ENCODE measurements at regions not wholly inside any gene's neighbourhood (a gene's known extent, or its start where the extent isn't known, plus 50 kb on each side); places are given as distances from the start of the nearest gene placed in this dataset.
A peak's percentile ranks its signal among the peaks of the same experiment; 100 is the strongest.
"Not testable (repeated sequence)": the region's sequence is repeated elsewhere in the genome, so short reads cannot be mapped to it uniquely, and the experiment has no call there.

- H3K27me3 ChIP-seq (ENCODE audit: insufficient read depth, low read length, poor library complexity); H3K79me1 ChIP-seq (ENCODE audit: low read length); H3K4me1 ChIP-seq (ENCODE audit: control insufficient read depth, low read depth, low read length); H3K27ac ChIP-seq (ENCODE audit: low read depth, low read length); H2BK120ac ChIP-seq (ENCODE audit: low read depth, low read length); H3K4me3 ChIP-seq (ENCODE audit: low read length); H3K79me2 ChIP-seq (ENCODE audit: control insufficient read depth, insufficient read depth, low read length); H3K56ac ChIP-seq (ENCODE audit: low read length); H3K4ac ChIP-seq (ENCODE audit: low read depth, low read length); H2AK5ac ChIP-seq (ENCODE audit: low read length); H3K4me2 ChIP-seq (ENCODE audit: low read length); H2BK5ac ChIP-seq (ENCODE audit: low read length); H2BK15ac ChIP-seq (replicated peaks; ENCODE audit: low read depth); H4K8ac ChIP-seq (ENCODE audit: low read depth, low read length); H3K9ac ChIP-seq (ENCODE audit: low read length); DNase-seq; H3K18ac ChIP-seq (ENCODE audit: low read length); H3K36me3 ChIP-seq (ENCODE audit: control insufficient read depth, insufficient read depth, low read length); H3K23ac ChIP-seq (ENCODE audit: low read length); H4K5ac ChIP-seq (ENCODE audit: low read length): not testable (repeated sequence)
- WGBS (ENCODE audit: extremely low coverage, insufficient coverage, low lambda C conversion rate): no CpG with 5 or more reads among the region's 53 CpGs
Observed at GRCh38 chr3:195658381-195659135, 62.2 kb upstream of the MUC20 start.

- not testable (repeated sequence) for H3K79me1 ChIP-seq (ENCODE audit: low read length); H2BK15ac ChIP-seq (replicated peaks; ENCODE audit: low read depth); H4K8ac ChIP-seq (ENCODE audit: low read depth, low read length); H2BK5ac ChIP-seq (ENCODE audit: low read length); H3K9ac ChIP-seq (ENCODE audit: low read length); H3K4me2 ChIP-seq (ENCODE audit: low read length); H3K36me3 ChIP-seq (ENCODE audit: control insufficient read depth, insufficient read depth, low read length); H3K56ac ChIP-seq (ENCODE audit: low read length); H3K4me3 ChIP-seq (ENCODE audit: low read length); H3K27me3 ChIP-seq (ENCODE audit: insufficient read depth, low read length, poor library complexity); H3K4me1 ChIP-seq (ENCODE audit: control insufficient read depth, low read depth, low read length); H3K27ac ChIP-seq (ENCODE audit: low read depth, low read length); H3K18ac ChIP-seq (ENCODE audit: low read length); H2BK120ac ChIP-seq (ENCODE audit: low read depth, low read length); H2AK5ac ChIP-seq (ENCODE audit: low read length); H3K23ac ChIP-seq (ENCODE audit: low read length); H3K4ac ChIP-seq (ENCODE audit: low read depth, low read length); H4K5ac ChIP-seq (ENCODE audit: low read length); H3K79me2 ChIP-seq (ENCODE audit: control insufficient read depth, insufficient read depth, low read length)
- WGBS (ENCODE audit: extremely low coverage, insufficient coverage, low lambda C conversion rate): no CpG with 5 or more reads among the region's 99 CpGs
- peak; percentile 53 for DNase-seq
Observed at GRCh38 chr3:195657475-195658372, 63.1 kb upstream of the MUC20 start.

GRCh38 chr3:195656091-195656490 is 64.7 kb upstream of the MUC20 start:
- H3K4me3 ChIP-seq (ENCODE audit: low read length); H2BK5ac ChIP-seq (ENCODE audit: low read length); H3K79me1 ChIP-seq (ENCODE audit: low read length); H3K79me2 ChIP-seq (ENCODE audit: control insufficient read depth, insufficient read depth, low read length); H3K27me3 ChIP-seq (ENCODE audit: insufficient read depth, low read length, poor library complexity); H2BK120ac ChIP-seq (ENCODE audit: low read depth, low read length); H3K56ac ChIP-seq (ENCODE audit: low read length); H3K9ac ChIP-seq (ENCODE audit: low read length); H3K27ac ChIP-seq (ENCODE audit: low read depth, low read length); H3K36me3 ChIP-seq (ENCODE audit: control insufficient read depth, insufficient read depth, low read length); H2AK5ac ChIP-seq (ENCODE audit: low read length); H3K18ac ChIP-seq (ENCODE audit: low read length); H4K8ac ChIP-seq (ENCODE audit: low read depth, low read length); DNase-seq; H2BK15ac ChIP-seq (replicated peaks; ENCODE audit: low read depth); H3K4me2 ChIP-seq (ENCODE audit: low read length); H3K4ac ChIP-seq (ENCODE audit: low read depth, low read length); H3K4me1 ChIP-seq (ENCODE audit: control insufficient read depth, low read depth, low read length); H3K23ac ChIP-seq (ENCODE audit: low read length); H4K5ac ChIP-seq (ENCODE audit: low read length): not testable (repeated sequence)
- WGBS (ENCODE audit: extremely low coverage, insufficient coverage, low lambda C conversion rate): no CpG with 5 or more reads among the region's 16 CpGs

- not testable (repeated sequence) for H2BK15ac ChIP-seq (replicated peaks; ENCODE audit: low read depth); H3K4me2 ChIP-seq (ENCODE audit: low read length); H3K4me1 ChIP-seq (ENCODE audit: control insufficient read depth, low read depth, low read length); H3K23ac ChIP-seq (ENCODE audit: low read length); H3K18ac ChIP-seq (ENCODE audit: low read length); H3K79me1 ChIP-seq (ENCODE audit: low read length); H2BK5ac ChIP-seq (ENCODE audit: low read length); H4K5ac ChIP-seq (ENCODE audit: low read length); H3K27me3 ChIP-seq (ENCODE audit: insufficient read depth, low read length, poor library complexity); H3K36me3 ChIP-seq (ENCODE audit: control insufficient read depth, insufficient read depth, low read length); H3K4me3 ChIP-seq (ENCODE audit: low read length); H4K8ac ChIP-seq (ENCODE audit: low read depth, low read length); H3K79me2 ChIP-seq (ENCODE audit: control insufficient read depth, insufficient read depth, low read length); H3K56ac ChIP-seq (ENCODE audit: low read length); H2BK120ac ChIP-seq (ENCODE audit: low read depth, low read length); H2AK5ac ChIP-seq (ENCODE audit: low read length); DNase-seq; H3K4ac ChIP-seq (ENCODE audit: low read depth, low read length); H3K27ac ChIP-seq (ENCODE audit: low read depth, low read length); H3K9ac ChIP-seq (ENCODE audit: low read length)
- WGBS (ENCODE audit: extremely low coverage, insufficient coverage, low lambda C conversion rate): no CpG with 5 or more reads among the region's 10 CpGs
Observed at GRCh38 chr3:195654746-195655145, 66.0 kb upstream of the MUC20 start.

GRCh38 chr3:195654138-195654537 is 66.6 kb upstream of the MUC20 start:
- DNase-seq; H3K79me1 ChIP-seq (ENCODE audit: low read length); H3K23ac ChIP-seq (ENCODE audit: low read length); H4K5ac ChIP-seq (ENCODE audit: low read length); H2AK5ac ChIP-seq (ENCODE audit: low read length); H3K79me2 ChIP-seq (ENCODE audit: control insufficient read depth, insufficient read depth, low read length); H3K4me3 ChIP-seq (ENCODE audit: low read length); H3K27me3 ChIP-seq (ENCODE audit: insufficient read depth, low read length, poor library complexity); H3K36me3 ChIP-seq (ENCODE audit: control insufficient read depth, insufficient read depth, low read length); H3K9ac ChIP-seq (ENCODE audit: low read length); H2BK5ac ChIP-seq (ENCODE audit: low read length); H3K4me1 ChIP-seq (ENCODE audit: control insufficient read depth, low read depth, low read length); H3K18ac ChIP-seq (ENCODE audit: low read length); H2BK120ac ChIP-seq (ENCODE audit: low read depth, low read length); H3K4me2 ChIP-seq (ENCODE audit: low read length); H3K27ac ChIP-seq (ENCODE audit: low read depth, low read length); H2BK15ac ChIP-seq (replicated peaks; ENCODE audit: low read depth); H4K8ac ChIP-seq (ENCODE audit: low read depth, low read length); H3K4ac ChIP-seq (ENCODE audit: low read depth, low read length); H3K56ac ChIP-seq (ENCODE audit: low read length): not testable (repeated sequence)
- WGBS (ENCODE audit: extremely low coverage, insufficient coverage, low lambda C conversion rate): no CpG with 5 or more reads among the region's 15 CpGs

Data from mesendoderm (in vitro differentiated cells).